SK-MEL-5 (cell line): ENCODE measurements at regions not wholly inside any gene's neighbourhood (a gene's known extent, or its start where the extent isn't known, plus 50 kb on each side); places are given as distances from the start of the nearest gene placed in this dataset.

Experiments used
- DNase-seq: peaks from one replicate; pipeline ENCODE4 v3.0.0-alpha.2; 2016; ENCODE audit warnings: low read depth, low spot score
- in situ Hi-C: cut with HindIII; loops from 2 replicates; pipeline ENCODE4 v1.10.0; 2016; ENCODE audit warnings: low sequenced_read_pairs, high pct_unique_total_duplicates, low pct_unique_long_range_greater_than_20kb
- small RNA-seq, 2 experiments: library from RNA; depleted of rRNA; stranded (forward); fragments of <200 nt; gene quantifications; one replicate each; pipeline ENCODE3, GENCODE V24; 2014

GRCh38 chr3:59107856-59108815 is 58.3 kb upstream of the CFAP20DC start:
- peak; percentile 13 for DNase-seq
- in situ Hi-C loops = no loop called here

GRCh38 chr3:59106085-59106648 is 56.3 kb upstream of the CFAP20DC start:
- DNase-seq = no peak
- in situ Hi-C loops = no loop called here

- in situ Hi-C loops = no loop called here
These were observed 53.7 kb upstream of the CFAP20DC start for GRCh38 chr3:59103552-59103951.

GRCh38 chr3:59101231-59101736 is 51.5 kb upstream of the CFAP20DC start:
- in situ Hi-C loops = no loop called here
- peak; percentile 49 for DNase-seq

More at GRCh38 chr3:59103552-59103951, 53.7 kb upstream of the CFAP20DC start:
- DNase-seq = no peak

Small RNA genes in the stretch of these regions (small RNA-seq; reads per million reads assigned to genes)
- 0 reads per million in 2 experiments for gene RF00017
